ENCODE measurements at regions not wholly inside any gene's neighbourhood (a gene's known extent, or its start where the extent isn't known, plus 50 kb on each side); places are given as distances from the start of the nearest gene placed in this dataset.
"Not testable (repeated sequence)": the region's sequence is repeated elsewhere in the genome, so short reads cannot be mapped to it uniquely, and the experiment has no call there.

DNA sequence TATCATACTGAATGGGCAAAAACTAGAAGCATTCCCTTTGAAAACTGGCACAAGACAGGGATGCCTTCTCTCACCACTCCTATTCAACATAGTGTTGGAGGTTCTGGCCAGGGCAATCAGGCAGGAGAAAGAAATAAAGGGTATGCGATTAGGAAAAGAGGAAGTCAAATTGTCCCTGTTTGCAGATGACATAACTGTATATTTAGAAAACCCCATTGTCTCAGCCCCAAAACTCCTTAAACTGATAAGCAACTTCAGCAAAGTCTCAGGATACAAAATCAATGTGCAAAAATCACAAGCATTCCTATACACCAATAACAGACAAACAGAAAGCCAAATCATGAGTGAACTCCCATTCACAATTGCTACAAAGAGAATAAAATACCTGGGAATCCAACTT, 52.5 kb upstream of the CCDC71L start:
- not testable (repeated sequence) for DNase-seq

DNA sequence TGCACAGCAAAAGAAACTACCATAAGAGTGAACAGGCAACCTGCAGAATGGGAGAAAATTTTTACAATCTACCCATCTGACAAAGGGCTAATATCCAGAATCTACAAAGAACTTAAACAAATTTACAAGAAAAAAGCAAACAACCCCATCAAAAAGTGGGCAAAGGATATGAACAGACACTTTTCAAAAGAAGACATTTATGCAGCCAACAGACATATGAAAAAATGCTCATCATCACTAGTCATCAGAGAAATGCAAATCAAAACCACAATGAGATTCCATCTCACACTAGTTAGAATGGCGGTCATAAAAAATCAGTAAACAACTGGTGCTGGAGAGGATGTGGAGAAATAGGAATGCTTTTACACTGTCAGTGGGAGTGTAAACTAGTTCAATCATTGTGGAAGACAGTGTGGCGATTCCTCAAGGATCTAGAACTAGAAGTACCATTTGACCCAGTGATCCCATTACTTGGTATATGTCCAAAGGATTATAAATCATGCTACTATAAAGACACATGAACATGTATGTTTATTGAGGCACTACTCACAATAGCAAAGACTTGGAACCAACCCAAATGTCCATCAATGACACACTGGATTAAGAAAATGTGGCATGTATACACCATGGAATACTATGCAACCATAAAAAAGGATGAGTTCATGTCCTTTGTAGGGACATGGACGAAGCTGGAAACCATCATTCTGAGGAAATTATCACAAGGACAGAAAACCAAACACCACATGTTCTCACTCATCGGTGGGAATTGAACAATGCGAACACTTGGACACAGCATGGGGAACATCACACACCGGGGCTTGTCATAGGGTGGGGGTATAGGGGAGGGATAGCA, 53.9 kb upstream of the CCDC71L start:
- DNase-seq = not testable (repeated sequence)

GRCh38 chr7:106715730-106716129, 54.8 kb upstream of the CCDC71L start:
- DNase-seq = no peak

GRCh38 chr7:106717254-106717954, 56.4 kb upstream of the CCDC71L start:
- no peak for DNase-seq

DNA sequence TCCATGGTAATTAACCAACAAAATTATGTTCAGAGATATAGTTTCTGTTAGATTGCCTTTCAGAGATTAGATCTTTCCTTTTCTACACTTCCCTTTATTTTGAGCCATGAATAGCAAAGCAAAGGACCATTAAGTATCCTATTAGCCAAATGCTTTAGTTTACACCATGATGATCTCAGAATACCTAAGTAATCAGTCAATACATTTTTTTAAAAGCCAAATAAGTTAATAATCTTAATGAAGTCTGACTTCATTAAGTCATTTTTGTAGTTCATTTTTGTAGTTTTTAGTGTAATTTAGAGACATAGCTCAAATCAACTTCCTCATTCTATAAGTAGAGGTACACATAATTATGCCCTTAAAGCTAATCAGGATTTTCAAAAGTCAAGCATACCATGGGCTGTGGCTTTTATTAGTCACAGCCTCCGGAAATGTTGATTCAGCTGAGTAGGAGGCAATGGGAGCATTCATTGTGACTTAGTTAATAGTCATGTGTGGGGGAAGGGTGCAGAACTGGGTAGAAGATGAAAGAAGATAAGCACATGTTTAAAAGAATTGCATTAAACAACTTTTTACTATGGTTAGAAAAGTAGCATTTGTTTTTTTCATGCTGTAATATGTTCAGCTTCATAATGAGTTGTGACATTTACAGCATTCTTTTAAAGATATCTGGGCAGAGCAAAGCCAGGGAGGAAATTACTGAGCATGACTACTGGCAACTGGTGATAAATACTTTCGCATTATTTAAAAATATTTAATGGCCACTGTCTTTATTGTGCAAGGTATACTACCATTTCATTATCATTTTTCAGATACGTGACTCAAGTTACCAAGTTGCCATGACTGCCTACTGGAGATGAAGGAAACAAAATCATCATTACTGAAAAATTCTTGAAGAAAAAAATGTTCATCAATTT, 57.3 kb upstream of the CCDC71L start:
- DNase-seq = peak; percentile 57 to 65

GRCh38 chr7:106720641-106721040, 59.7 kb upstream of the CCDC71L start:
- no peak for DNase-seq

- no peak for DNase-seq
Observed at GRCh38 chr7:106721816-106722785, 61.1 kb upstream of the CCDC71L start.

- DNase-seq = no peak
Observed at GRCh38 chr7:106723398-106723797, 62.4 kb upstream of the CCDC71L start.

GRCh38 chr7:106729720-106730385, 68.9 kb upstream of the CCDC71L start:
- no peak for DNase-seq

GRCh38 chr7:106731187-106731586, 70.2 kb upstream of the CCDC71L start:
- no peak for DNase-seq

- no peak for DNase-seq
Observed at GRCh38 chr7:106731646-106732444, 70.9 kb upstream of the CCDC71L start.

DNA sequence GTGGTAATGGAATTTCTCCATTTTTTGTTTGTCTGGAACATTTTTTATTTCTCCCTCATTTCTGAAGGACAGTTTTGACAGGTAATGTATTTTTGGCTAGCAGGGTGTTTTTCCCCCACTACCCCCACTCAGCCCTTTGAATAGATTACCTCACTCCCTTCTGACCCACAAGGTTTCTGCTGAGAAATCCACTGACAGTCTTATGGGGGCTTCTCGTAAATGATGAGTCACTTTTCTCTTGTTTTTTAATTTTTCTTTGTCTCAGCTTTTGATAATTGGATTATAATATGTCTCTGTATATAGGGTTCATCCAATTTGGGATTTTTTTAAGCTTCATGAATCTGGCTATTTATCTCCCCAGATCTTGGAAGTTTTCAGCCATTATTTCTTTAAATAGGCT, 74.7 kb upstream of the CCDC71L start:
- DNase-seq = no peak

DNA sequence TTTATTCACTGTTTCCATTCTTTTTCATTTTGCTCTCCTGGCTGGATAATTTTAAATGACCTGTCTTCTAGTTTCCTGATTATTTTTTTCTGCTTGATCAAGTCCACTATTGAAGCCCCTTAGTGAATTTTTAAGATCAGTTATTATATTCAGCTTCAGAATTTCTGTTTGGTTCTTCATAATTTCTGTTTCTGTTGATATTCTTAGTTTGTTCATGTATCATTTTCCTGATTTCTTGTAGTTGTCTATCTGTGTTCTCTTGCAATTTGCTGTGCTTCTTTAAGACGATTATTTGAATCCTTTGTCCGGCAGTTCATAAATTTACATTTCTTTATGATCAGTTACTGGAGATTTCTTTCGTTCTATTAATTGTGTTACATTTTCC, 75.2 kb upstream of the CCDC71L start:
- DNase-seq = no peak

- DNase-seq = peak; percentile 59 to 79
Observed at GRCh38 chr7:106736508-106737201, 75.7 kb upstream of the CCDC71L start.

DNA sequence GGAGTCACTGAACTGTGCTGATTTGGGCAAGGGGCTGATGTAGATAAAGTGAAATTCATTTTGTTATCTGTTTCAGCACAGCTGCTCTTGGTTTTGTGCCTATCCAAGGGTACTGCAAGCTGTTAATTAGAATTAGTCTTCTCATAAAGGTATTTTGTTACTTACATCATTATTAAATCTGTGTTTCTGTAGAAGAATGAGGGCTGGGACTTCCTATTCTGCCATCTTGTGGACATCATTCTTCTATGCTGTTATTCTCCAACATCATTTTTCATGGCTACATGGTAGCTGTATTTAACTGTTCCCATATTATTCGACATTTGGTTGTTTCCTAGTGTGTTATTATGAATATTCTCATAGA, 76.2 kb upstream of the CCDC71L start:
- DNase-seq = no peak

- no peak for DNase-seq
Observed at GRCh38 chr7:106740806-106741205, 79.8 kb upstream of the CCDC71L start.

- DNase-seq = no peak
Observed at GRCh38 chr7:106744563-106745091, 83.7 kb upstream of the CCDC71L start.

- DNase-seq = not testable (repeated sequence)
Observed at GRCh38 chr7:106747301-106747700, 86.3 kb upstream of the CCDC71L start.

DNA sequence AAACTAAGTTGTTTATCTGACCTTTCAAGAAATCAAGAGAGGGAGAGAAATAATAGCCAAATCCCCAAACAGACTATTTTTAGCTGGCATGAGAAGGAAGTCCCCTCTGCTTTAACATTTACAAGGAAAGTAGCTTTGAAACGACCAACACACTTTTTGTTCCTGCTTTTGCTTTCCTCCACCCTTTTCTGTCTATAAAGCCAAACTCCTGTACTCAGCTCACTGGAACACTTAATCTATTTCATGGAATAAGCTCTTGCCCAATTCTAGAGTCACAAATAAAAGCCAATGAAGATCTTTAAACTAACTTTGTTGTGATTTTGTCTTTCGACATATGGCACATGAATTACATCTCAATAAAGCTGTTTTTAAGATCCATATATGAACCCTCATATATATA, 86.8 kb upstream of the CCDC71L start:
- DNase-seq = no peak

GRCh38 chr7:106749165-106749564, 88.2 kb upstream of the CCDC71L start:
- DNase-seq = no peak
